ENCODE measurements at regions not wholly inside any gene's neighbourhood (a gene's known extent, or its start where the extent isn't known, plus 50 kb on each side); places are given as distances from the start of the nearest gene placed in this dataset.

- Histone ChIP-seq H3K4me1 (ENCODE audit: control insufficient read depth, insufficient read depth, low read length, poor library complexity, severe bottlenecking) (no peaks in the 10 kb centered on the region), H3K27ac (ENCODE audit: low read depth, low read length, severe bottlenecking) (no peak overlapping the region), H3K36me3 (ENCODE audit: control insufficient read depth, insufficient read depth, low read length) (no peaks in the 10 kb centered on the region), H3K4me3 (ENCODE audit: extremely low read depth, insufficient read depth, low read length, poor library complexity, severe bottlenecking) (no peak overlapping the region), H3K9me3 (ENCODE audit: control insufficient read depth, low read length) (no peaks in the 10 kb centered on the region)
- 75 to 86% methylated on average over 1 of the region's 1 CpG for WGBS, 2 experiments (ENCODE audit: insufficient coverage in 2 of 2)
Measured at GRCh38 chr2:123359636-123360035, 665.5 kb upstream of the CNTNAP5 start.

GRCh38 chr2:123362671-123363440, 662.2 kb upstream of the CNTNAP5 start:
- H3K4me1 ChIP-seq (ENCODE audit: control insufficient read depth, insufficient read depth, low read length, poor library complexity, severe bottlenecking), result no peaks in the 10 kb centered on the region
- H3K9me3 ChIP-seq (ENCODE audit: control insufficient read depth, low read length), result no peaks in the 10 kb centered on the region
- H3K36me3 ChIP-seq (ENCODE audit: control insufficient read depth, insufficient read depth, low read length), result no peaks in the 10 kb centered on the region
- no peak overlapping the region for H3K27ac ChIP-seq (ENCODE audit: low read depth, low read length, severe bottlenecking)
- 89 to 91% methylated on average over 3 to 6 of the region's 8 CpGs for WGBS, 2 experiments (ENCODE audit: insufficient coverage in 2 of 2)
- H3K4me3 ChIP-seq (ENCODE audit: extremely low read depth, insufficient read depth, low read length, poor library complexity, severe bottlenecking), result no peak overlapping the region

- WGBS, 2 experiments (ENCODE audit: insufficient coverage in 2 of 2), result 80 to 100% methylated on average over 1 to 2 of the region's 2 CpGs
- H3K4me3 ChIP-seq (ENCODE audit: extremely low read depth, insufficient read depth, low read length, poor library complexity, severe bottlenecking), result no peak overlapping the region
- no peak overlapping the region for H3K27ac ChIP-seq (ENCODE audit: low read depth, low read length, severe bottlenecking)
- H3K4me1 ChIP-seq (ENCODE audit: control insufficient read depth, insufficient read depth, low read length, poor library complexity, severe bottlenecking), result no peaks in the 10 kb centered on the region
- no peaks in the 10 kb centered on the region for H3K36me3 ChIP-seq (ENCODE audit: control insufficient read depth, insufficient read depth, low read length)
- H3K9me3 ChIP-seq (ENCODE audit: control insufficient read depth, low read length), result no peaks in the 10 kb centered on the region
Measured at GRCh38 chr2:123363826-123364225, 661.3 kb upstream of the CNTNAP5 start.

- Histone ChIP-seq H3K4me3 (ENCODE audit: extremely low read depth, insufficient read depth, low read length, poor library complexity, severe bottlenecking) (no peak overlapping the region), H3K4me1 (ENCODE audit: control insufficient read depth, insufficient read depth, low read length, poor library complexity, severe bottlenecking) (no peaks in the 10 kb centered on the region), H3K9me3 (ENCODE audit: control insufficient read depth, low read length) (no peaks in the 10 kb centered on the region), H3K36me3 (ENCODE audit: control insufficient read depth, insufficient read depth, low read length) (no peaks in the 10 kb centered on the region), H3K27ac (ENCODE audit: low read depth, low read length, severe bottlenecking) (no peak overlapping the region)
- 72 to 100% methylated on average over 2 to 3 of the region's 3 CpGs for WGBS, 2 experiments (ENCODE audit: insufficient coverage in 2 of 2)
Measured at GRCh38 chr2:123364243-123364896, 660.7 kb upstream of the CNTNAP5 start.

GRCh38 chr2:123366239-123366837, 658.7 kb upstream of the CNTNAP5 start:
- WGBS, 2 experiments (ENCODE audit: insufficient coverage in 2 of 2), result no CpG with 5 or more reads among the region's 1 CpG
- H3K9me3 ChIP-seq (ENCODE audit: control insufficient read depth, low read length), result no peaks in the 10 kb centered on the region

GRCh38 chr2:123370186-123370585, 654.9 kb upstream of the CNTNAP5 start:
- Histone ChIP-seq H3K4me3 (ENCODE audit: extremely low read depth, insufficient read depth, low read length, poor library complexity, severe bottlenecking) (no peak overlapping the region), H3K9me3 (ENCODE audit: control insufficient read depth, low read length) (no peaks in the 10 kb centered on the region), H3K4me1 (ENCODE audit: control insufficient read depth, insufficient read depth, low read length, poor library complexity, severe bottlenecking) (no peaks in the 10 kb centered on the region), H3K27ac (ENCODE audit: low read depth, low read length, severe bottlenecking) (no peak overlapping the region), H3K36me3 (ENCODE audit: control insufficient read depth, insufficient read depth, low read length) (no peaks in the 10 kb centered on the region)

More at GRCh38 chr2:123366239-123366837, 658.7 kb upstream of the CNTNAP5 start:
- Histone ChIP-seq H3K36me3 (ENCODE audit: control insufficient read depth, insufficient read depth, low read length) (no peaks in the 10 kb centered on the region), H3K4me3 (ENCODE audit: extremely low read depth, insufficient read depth, low read length, poor library complexity, severe bottlenecking) (no peak overlapping the region), H3K27ac (ENCODE audit: low read depth, low read length, severe bottlenecking) (no peak overlapping the region), H3K4me1 (ENCODE audit: control insufficient read depth, insufficient read depth, low read length, poor library complexity, severe bottlenecking) (no peaks in the 10 kb centered on the region)

- H3K27ac ChIP-seq (ENCODE audit: low read depth, low read length, severe bottlenecking), result no peak overlapping the region
- WGBS, 2 experiments (ENCODE audit: insufficient coverage in 2 of 2), result 90 to 100% methylated on average over 2 of the region's 3 CpGs
- H3K4me1 ChIP-seq (ENCODE audit: control insufficient read depth, insufficient read depth, low read length, poor library complexity, severe bottlenecking), result no peaks in the 10 kb centered on the region
- no peaks in the 10 kb centered on the region for H3K36me3 ChIP-seq (ENCODE audit: control insufficient read depth, insufficient read depth, low read length)
- no peak overlapping the region for H3K4me3 ChIP-seq (ENCODE audit: extremely low read depth, insufficient read depth, low read length, poor library complexity, severe bottlenecking)
- no peaks in the 10 kb centered on the region for H3K9me3 ChIP-seq (ENCODE audit: control insufficient read depth, low read length)
Measured at GRCh38 chr2:123371535-123371934, 653.6 kb upstream of the CNTNAP5 start.

- H3K27ac ChIP-seq (ENCODE audit: low read depth, low read length, severe bottlenecking), result peak overlapping the region; percentile 8
- H3K9me3 ChIP-seq (ENCODE audit: control insufficient read depth, low read length), result no peaks in the 10 kb centered on the region
- H3K4me3 ChIP-seq (ENCODE audit: extremely low read depth, insufficient read depth, low read length, poor library complexity, severe bottlenecking), result no peak overlapping the region
- no peaks in the 10 kb centered on the region for H3K4me1 ChIP-seq (ENCODE audit: control insufficient read depth, insufficient read depth, low read length, poor library complexity, severe bottlenecking)
- no peaks in the 10 kb centered on the region for H3K36me3 ChIP-seq (ENCODE audit: control insufficient read depth, insufficient read depth, low read length)
- 89 to 91% methylated on average over 6 to 7 of the region's 8 CpGs for WGBS, 2 experiments (ENCODE audit: insufficient coverage in 2 of 2)
Measured at GRCh38 chr2:123380370-123380935, 644.6 kb upstream of the CNTNAP5 start.

- H3K27ac ChIP-seq (ENCODE audit: low read depth, low read length, severe bottlenecking), result no peak overlapping the region
- no peaks in the 10 kb centered on the region for H3K36me3 ChIP-seq (ENCODE audit: control insufficient read depth, insufficient read depth, low read length)
- no peaks in the 10 kb centered on the region for H3K9me3 ChIP-seq (ENCODE audit: control insufficient read depth, low read length)
- H3K4me1 ChIP-seq (ENCODE audit: control insufficient read depth, insufficient read depth, low read length, poor library complexity, severe bottlenecking), result no peaks in the 10 kb centered on the region
- 60% methylated on average over 1 of the region's 2 CpGs; no CpG with 5 or more reads in 1 of the 2 experiments for WGBS, 2 experiments (ENCODE audit: insufficient coverage in 2 of 2)
- no peak overlapping the region for H3K4me3 ChIP-seq (ENCODE audit: extremely low read depth, insufficient read depth, low read length, poor library complexity, severe bottlenecking)
Measured at GRCh38 chr2:123415678-123416077, 609.4 kb upstream of the CNTNAP5 start.

- Histone ChIP-seq H3K9me3 (ENCODE audit: control insufficient read depth, low read length) (no peaks in the 10 kb centered on the region), H3K4me3 (ENCODE audit: extremely low read depth, insufficient read depth, low read length, poor library complexity, severe bottlenecking) (no peak overlapping the region), H3K27ac (ENCODE audit: low read depth, low read length, severe bottlenecking) (no peak overlapping the region), H3K4me1 (ENCODE audit: control insufficient read depth, insufficient read depth, low read length, poor library complexity, severe bottlenecking) (no peaks in the 10 kb centered on the region), H3K36me3 (ENCODE audit: control insufficient read depth, insufficient read depth, low read length) (no peaks in the 10 kb centered on the region)
Measured at GRCh38 chr2:123419976-123420375, 605.1 kb upstream of the CNTNAP5 start.

All from mesodermal cell (in vitro differentiated cells).